Iris pigment epithelial cell (primary cell): ENCODE measurements at regions not wholly inside any gene's neighbourhood (a gene's known extent, or its start where the extent isn't known, plus 50 kb on each side); places are given as distances from the start of the nearest gene placed in this dataset.
A peak's percentile ranks its signal among the peaks of the same experiment; 100 is the strongest.

Source experiments
- DNase-seq: peaks from one replicate; pipeline ENCODE4 v3.0.0-alpha.2; 2011; ENCODE audit warnings: low read depth

DNA sequence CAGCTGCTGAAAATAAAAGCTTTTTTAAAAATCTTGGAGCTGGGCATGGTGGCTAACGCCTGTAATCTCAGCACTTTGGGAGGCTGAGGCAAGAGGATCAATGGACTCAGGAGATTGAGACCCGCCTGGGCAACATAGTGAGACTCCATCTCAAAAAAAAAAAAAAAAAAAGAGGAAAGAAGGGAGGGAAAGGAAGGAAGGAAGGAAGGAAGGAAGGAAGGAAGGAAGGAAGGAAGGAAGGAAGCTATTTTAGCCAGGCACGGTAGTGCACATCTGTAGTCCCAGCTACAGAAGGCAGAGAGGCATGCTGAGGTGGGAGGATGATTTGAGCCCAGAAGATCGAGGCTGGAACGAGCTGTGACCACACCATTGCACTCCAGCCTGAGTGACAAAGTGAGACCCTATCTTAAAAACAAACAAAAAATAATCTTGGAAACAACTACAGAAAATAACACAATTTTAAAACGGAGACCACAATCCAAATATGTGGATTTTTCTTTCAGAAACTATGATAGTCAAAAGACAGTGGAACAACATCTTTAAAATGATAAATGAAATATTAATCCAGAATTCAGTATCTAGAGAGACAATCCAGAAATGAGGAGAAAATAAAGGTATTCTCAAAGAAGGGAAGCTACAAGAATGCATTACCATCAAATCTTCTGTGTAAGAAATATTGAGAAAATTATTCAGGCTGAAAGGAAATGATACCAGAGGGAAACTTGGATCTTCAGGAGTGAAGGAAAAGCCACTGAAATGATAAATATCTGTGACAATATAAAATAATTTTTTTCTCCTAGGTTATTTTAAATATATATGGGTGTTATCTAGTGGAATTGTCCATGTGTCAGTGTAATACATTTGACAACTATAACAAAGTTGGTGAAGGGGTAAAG, 182.0 kb downstream of the GPX5 start:
- no peak for DNase-seq

DNA sequence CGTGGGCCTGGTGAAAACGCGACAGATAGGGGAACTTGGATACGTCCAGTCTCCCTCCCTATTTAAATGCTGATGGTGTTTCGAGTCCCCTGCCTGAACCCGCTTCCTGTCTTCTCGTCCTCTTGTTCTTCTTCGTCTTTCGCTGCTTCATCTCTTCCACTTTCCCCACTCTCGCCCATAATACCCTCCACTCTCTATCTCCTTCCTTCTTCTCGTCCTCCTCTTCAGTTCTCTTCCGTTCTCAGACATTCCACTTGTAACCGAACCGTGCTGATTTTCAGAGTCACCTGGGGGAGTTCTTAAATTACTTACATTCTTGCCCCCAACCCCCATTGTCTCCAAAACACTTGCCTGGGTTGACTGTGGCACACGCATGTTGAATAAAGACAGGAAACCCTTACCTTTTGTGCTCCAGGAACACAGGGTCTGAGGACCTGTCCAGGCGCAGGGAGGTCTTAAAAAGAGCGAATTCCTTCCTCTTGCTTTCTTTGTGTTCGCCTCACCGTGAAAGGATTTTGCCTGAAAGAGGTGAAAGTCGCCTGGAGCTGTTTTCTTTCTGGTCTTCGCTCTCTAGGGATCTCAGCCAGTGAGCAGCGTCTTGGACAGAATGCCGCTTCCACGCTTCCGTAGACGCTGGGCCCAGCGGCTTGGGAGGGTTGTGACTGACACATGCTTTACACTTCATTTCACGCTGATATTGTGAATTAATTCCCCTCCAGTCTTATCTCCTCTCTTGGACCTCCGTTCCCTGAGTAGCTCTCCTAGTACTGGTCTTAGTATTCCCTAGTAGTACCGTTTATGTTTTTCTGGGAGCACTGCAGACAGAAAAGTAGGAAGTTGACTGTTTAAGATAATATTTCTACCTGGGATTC, 184.0 kb downstream of the GPX5 start:
- no peak for DNase-seq

- DNase-seq, result peak; percentile 86
Observed at GRCh38 chr6:28710466-28711191, 184.9 kb downstream of the GPX5 start.

DNA sequence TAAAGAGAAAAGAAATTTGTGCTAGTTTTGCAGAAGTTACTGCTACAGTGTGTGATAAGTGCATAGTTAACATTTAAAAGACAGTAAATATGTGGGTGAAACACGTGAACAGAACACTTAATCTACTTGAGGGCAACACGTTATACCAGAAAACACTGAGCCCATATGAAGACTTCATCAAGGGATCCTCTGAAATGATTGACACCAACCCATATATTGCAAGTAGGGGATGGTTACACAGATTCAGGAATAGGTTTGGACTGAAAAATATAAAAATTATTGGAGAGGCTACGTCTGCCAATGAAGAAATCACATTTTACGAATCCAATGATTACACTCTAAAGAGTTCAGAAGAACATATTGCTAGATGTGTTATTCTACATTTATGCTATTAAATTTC, 185.6 kb downstream of the GPX5 start:
- no peak for DNase-seq

DNA sequence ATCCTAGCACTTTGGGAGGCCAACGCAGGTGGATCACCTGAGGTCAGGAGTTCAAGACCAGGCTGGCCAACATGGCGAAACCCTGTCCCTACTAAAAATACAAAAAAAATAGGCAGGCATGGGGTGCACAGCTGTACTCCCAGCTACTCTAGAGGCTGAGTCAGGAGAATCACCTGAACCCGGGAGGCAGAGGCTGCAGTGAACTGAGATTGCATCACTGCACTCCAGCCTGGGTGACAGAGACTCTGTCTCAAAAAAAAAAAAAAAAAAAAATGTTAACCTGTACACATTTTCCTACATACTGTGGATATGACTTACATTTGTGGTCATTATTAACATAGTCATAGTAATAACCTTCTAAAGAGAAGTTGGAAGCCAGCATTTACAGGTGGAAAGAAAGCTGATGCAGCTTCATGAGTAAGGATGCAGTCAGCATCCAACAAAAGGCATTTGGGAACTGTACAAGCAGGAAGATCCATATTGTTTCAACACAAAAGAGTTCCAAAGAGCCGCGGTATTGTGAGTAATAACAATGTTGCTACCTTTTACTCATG, 186.2 kb downstream of the GPX5 start:
- no peak for DNase-seq

DNA sequence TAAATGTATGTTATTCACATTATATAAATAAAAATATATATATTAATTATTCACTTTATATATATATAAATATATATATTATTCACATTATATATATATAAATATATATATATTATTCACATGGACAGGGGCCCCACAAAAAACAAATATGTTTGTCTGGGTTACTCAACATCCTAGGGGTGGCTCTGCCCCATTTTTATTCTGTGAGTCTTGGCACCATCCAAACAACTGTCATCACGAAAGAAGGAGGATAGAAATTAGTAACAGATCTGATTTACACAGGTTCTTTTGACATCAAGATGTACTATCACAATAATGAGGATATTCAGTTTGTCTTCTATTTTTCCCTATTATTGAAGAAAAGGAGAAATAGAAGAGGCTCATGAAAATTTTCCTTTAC, 187.3 kb downstream of the GPX5 start:
- no peak for DNase-seq

- peak; percentile 78 for DNase-seq
Observed at GRCh38 chr6:28719275-28719940, 193.7 kb downstream of the GPX5 start.

DNA sequence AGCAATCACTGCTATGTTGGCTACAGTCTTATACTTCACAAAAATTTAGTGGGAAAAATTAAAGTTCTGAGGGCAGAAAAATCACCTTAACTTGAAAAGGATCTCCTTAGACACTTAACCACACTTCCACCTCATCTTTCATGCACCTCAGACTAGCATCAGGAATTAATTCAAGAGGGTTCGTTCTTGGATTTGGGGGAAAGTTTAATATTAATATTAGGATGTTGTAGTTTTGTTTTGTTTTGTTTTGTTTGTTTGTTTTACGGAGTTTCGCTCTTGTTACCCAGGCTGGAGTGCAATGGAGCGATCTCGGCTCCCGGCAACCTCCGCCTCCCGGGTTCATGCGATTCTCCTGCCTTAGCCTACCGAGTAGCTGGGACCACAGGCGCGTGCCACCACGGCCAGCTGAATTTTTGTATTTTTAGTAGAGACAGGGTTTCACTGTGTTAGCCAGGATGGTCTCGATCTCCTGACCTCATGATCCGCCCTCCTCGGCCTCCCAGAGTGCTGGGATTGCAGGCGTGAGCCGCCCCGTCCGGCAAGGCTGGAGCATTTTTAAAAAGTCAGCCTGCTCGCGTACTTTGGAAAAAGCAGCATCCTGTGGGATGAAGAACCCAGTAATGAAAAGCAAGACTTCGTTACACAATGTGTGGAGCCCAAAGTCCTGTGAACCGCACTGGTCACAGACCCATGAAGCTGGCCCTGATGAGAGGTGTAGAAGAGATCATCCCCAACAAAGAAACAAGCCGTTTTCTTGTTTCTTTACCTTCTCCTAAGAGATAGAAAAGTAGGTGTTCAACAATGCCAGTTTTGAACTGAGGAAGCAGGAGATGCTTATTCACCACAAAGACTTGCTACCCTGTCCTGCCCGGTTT, 194.9 kb downstream of the GPX5 start:
- DNase-seq, result no peak

- no peak for DNase-seq
Observed at GRCh38 chr6:28721372-28721771, 195.7 kb downstream of the GPX5 start.

- no peak for DNase-seq
Observed at GRCh38 chr6:28724395-28724794, 198.7 kb downstream of the GPX5 start.

DNA sequence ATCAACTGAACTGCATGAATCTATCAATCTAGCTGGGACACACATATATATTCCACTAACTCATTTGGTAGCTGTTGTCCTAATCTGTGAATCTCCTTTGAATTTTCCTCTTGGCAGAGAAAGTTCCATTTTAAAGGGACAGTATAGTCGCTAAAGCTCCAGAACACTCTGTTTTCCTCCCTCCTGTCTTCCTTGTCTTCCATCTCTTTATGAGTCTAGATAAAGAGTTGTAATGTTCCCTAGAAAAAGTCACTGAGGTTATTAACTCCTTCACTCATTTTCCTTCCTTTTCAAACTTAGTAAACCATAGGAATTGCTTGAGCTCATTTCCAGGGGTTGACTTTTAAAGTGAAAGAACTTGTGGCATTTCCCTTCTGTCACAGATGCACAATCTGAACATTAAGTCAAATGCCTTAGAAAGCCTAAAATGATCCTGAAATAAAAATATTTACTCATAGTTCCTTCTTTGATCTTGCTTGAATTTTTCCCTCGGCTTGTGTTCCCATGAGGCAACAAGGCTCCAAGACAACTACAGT, 198.4 kb downstream of the TRIM27 start:
- no peak for DNase-seq

DNA sequence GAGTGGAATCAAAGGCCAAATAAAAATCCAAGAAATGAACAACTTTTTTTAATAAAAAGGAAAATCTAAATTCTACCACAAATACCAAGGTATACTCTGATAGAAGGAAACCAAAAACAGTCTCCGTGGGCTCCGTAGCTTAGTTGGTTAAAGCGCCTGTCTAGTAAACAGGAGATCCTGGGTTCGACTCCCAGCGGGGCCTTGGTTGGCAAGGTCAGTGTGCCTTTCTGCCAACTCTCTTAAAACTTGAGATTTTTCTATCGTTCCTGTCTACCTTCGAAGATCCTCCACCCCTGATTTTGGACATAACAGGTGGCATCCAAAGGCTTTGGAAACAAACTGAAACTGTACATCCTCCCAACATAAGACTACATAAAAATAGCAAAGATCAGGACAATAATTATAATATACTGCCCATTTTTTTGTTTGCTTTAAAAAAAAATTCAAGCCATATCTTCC, 197.9 kb downstream of the TRIM27 start:
- DNase-seq, result peak; percentile 73

- DNase-seq, result no peak
Observed at GRCh38 chr6:28726569-28727309, 197.0 kb downstream of the TRIM27 start.

DNA sequence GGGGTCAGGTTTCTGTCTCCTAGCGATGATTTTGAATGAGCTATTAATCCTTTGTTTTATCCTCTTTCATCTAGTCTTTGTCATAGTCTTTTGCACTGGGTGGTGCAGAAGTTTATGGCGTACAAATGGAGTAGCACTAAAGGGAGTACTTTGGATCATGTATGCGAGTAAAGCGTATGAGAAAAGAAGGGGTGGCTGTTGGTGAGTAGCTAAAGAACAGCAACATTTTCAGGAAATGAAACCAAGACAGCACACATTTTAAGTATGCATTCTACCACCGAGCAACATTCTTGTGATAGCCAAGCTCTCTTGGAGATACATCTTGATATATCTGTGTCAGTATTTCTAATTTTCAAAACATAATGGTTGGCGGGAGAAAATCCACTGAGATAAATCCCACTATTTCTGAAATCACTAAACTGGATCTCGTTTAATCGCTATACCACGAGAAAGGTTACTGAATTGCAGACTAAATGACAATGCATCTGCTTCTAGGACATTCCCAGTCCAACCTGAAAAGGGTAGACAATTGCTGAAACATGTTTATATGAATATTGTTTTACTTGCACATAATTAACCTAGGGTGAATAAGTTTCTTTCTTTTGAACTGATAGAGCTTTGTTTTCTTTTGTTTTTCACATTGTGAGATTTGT, 196.1 kb downstream of the TRIM27 start:
- peak; percentile 27 for DNase-seq

DNA sequence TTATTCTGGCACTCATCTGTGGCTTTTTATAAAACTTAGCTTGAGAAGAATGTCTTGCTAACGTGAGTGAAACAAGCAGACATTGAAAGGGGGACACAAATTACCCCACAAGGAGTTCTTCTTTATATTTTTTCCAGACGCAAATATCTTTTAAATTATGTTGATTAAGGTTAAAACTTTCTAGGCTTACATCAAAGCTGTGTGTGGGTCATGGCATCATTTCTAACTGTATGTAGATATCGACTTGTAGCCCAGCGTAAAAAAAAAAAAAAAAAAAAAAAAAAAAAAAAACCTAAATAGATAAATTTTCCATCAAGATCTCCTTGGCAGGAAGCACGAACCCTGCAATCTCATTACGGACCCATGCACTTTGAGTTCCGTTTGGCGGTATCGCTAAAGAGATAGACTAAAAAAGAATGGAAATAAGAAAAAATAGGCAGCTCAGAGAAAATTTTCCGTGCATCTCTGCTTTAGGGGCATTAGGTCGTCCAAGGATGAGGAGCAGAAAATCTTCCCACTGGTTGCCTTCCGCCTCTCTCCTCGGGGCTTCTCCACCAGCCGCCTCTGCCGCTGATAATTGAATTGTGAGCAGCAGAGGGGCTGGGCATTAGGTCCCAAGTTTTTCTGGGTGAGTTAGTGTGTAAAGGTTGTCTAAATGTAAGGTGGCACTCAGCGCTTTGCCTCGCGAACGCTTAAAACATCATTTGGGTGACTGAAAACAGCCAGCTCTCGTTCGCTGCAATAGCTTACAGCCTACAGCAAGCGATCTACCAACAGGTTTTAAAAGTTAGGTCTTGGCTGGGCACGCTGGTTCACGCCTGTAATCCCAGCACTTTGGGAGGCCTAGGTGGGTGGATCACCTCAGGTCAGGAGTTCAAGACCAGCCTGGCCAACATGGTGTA, 194.0 kb downstream of the TRIM27 start:
- DNase-seq, result peak; percentile 12

DNA sequence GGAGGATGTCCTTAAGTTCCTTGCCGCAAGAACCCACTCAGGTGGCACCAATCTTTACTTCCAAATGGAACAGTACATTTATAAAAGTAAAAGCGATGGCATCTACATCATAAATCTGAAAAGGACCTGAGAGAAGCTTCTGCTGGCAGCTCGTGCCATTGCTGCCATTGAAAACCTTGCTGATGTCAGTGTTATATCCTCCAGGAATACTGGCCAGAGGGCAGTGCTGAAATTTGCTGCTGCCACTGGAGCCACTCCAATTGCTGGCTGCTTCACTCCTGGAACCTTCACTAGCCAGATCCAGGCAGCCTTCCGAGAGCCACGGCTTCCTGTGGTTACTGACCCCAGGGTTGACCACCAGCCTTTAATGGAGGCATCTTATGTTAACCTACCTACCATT, 191.7 kb downstream of the TRIM27 start:
- no peak for DNase-seq

DNA sequence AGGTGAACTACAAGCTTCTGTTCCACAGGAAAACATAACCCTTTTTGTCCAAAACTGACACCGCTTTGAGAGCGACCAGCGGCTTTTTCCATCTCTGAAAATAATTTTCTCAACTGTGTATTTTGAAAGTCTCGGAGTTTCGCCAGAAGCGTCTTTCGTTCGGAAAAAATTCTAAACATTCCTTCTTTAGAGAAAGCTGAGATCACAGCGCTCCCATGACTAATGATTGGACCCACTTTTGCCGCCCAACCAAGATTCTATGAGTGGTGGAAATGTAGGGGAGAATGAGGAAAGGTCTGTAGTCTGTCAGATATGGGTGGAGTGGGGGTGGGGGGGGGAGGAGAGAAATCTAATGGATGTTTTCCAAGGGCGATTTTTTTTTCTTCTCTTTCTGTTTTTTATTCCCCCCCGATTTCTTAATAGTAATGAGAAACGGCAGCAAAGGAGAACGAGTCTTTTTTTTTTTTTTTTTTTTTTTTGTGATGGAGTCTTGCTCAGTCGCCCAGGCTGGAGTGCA, 189.3 kb downstream of the TRIM27 start:
- DNase-seq, result peak; percentile 46

DNA sequence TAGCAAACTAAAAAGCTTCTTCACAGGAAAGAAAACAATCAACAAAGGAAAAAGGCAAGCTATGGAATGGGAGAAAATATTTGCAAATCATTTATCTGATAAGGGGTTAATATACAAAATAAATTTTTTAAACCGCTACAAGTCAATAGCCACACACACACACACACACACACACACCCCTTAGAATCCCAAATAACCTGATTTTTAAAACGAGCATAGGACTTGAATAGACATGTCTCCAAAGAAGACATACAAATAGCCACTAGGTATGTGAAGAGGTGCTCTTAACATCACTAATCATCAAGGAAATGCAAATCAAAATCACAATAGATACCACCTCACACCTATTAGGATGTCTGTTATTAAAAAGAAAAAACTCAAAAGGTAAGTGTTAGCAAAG, 187.7 kb downstream of the TRIM27 start:
- no peak for DNase-seq
